Neural progenitor cell (in vitro differentiated cells): ENCODE measurements at regions not wholly inside any gene's neighbourhood (a gene's known extent, or its start where the extent isn't known, plus 50 kb on each side); places are given as distances from the start of the nearest gene placed in this dataset.

Experiments used
- DNase-seq: peaks from one replicate; pipeline ENCODE4 v3.0.0-alpha.2; 2016; ENCODE audit warnings: low spot score
- H2AFZ ChIP-seq: fragments of 200-600 bp; sonication (generic); replicated peaks from 2 replicates; pipeline ENCODE4 v1.6.1; 2016; ENCODE audit warnings: antibody characterized with exemption
- H3F3A ChIP-seq: fragments of 200-600 bp; sonication (generic); 2 replicates; pipeline ENCODE4 v1.6.1; 2016; ENCODE audit warnings: antibody characterized with exemption, low read depth
- H3K27ac ChIP-seq: fragments of 200-600 bp; sonication (generic); 2 replicates; pipeline ENCODE4 v1.5.1; 2016; ENCODE audit warnings: mild to moderate bottlenecking
- H3K27me3 ChIP-seq: fragments of 200-600 bp; sonication (generic); 2 replicates; pipeline ENCODE4 v1.6.1; 2016; ENCODE audit warnings: mild to moderate bottlenecking, moderate library complexity
- H3K36me3 ChIP-seq: fragments of 200-600 bp; sonication (generic); 2 replicates; pipeline ENCODE4 v1.5.1; 2016
- H3K4me1 ChIP-seq: fragments of 200-600 bp; sonication (generic); 2 replicates; pipeline ENCODE4 v1.6.1; 2016; ENCODE audit warnings: mixed run types
- H3K4me2 ChIP-seq: fragments of 200-600 bp; sonication (generic); 2 replicates; pipeline ENCODE4 v1.6.1; 2016
- H3K4me3 ChIP-seq: fragments of 200-600 bp; sonication (generic); 2 replicates; pipeline ENCODE4 v1.5.1; 2016
- H3K79me2 ChIP-seq: fragments of 200-600 bp; sonication (generic); 2 replicates; pipeline ENCODE4 v1.6.1; 2016; ENCODE audit warnings: low read depth
- H3K9ac ChIP-seq: fragments of 200-600 bp; sonication (generic); 2 replicates; pipeline ENCODE4 v1.6.1; 2016
- H3K9me3 ChIP-seq: fragments of 200-600 bp; sonication (generic); 2 replicates; pipeline ENCODE4 v1.5.1; 2016; ENCODE audit warnings: low read depth
- H4K20me1 ChIP-seq: fragments of 200-600 bp; sonication (generic); 2 replicates; pipeline ENCODE4 v1.6.1; 2016; ENCODE audit warnings: low read depth
- H3K27ac Mint-ChIP-seq: 3 replicates; pipeline ENCODE4 v1.8.0; 2021; ENCODE audit warnings: mixed read lengths
- H3K27me3 Mint-ChIP-seq: 2 replicates; pipeline ENCODE4 v1.8.0; 2022; ENCODE audit warnings: low read depth, mild to moderate bottlenecking, inconsistent platforms, moderate library complexity, mixed read lengths; ENCODE audit not compliant: insufficient read depth
- H3K36me3 Mint-ChIP-seq: 3 replicates; pipeline ENCODE4 v1.8.0; 2021; ENCODE audit warnings: mixed read lengths
- H3K4me1 Mint-ChIP-seq: 3 replicates; pipeline ENCODE4 v1.8.0; 2021; ENCODE audit warnings: mixed read lengths
- H3K4me3 Mint-ChIP-seq: 3 replicates; pipeline ENCODE4 v1.8.0; 2021; ENCODE audit warnings: mild to moderate bottlenecking, moderate library complexity, mixed read lengths
- H3K9me3 Mint-ChIP-seq: 3 replicates; pipeline ENCODE4 v1.8.0; 2020; ENCODE audit warnings: mixed read lengths
- CTCF ChIP-seq: fragments of 200-600 bp; sonication (generic); IDR thresholded peaks from 2 replicates; pipeline ENCODE4 v1.5.1; 2017; ENCODE audit warnings: antibody characterized with exemption, mild to moderate bottlenecking
- EZH2 ChIP-seq: fragments of 200-600 bp; sonication (generic); IDR thresholded peaks from 2 replicates; pipeline ENCODE4 v1.6.1; 2017; ENCODE audit warnings: antibody characterized with exemption, mild to moderate bottlenecking, moderate library complexity
- EZH2phosphoT487 ChIP-seq: fragments of 200-600 bp; sonication (generic); IDR thresholded peaks from 2 replicates; pipeline ENCODE4 v1.6.1; 2017; ENCODE audit warnings: antibody characterized with exemption

- H3K4me1 ChIP-seq = no peaks in the 10 kb centered on the region
- Mint-ChIP-seq H3K4me3 (no peak overlapping the region), H3K27me3 (peaks cover 2% of the 10 kb centered on the region), H3K9me3 (no peaks in the 10 kb centered on the region), H3K27ac (no peak overlapping the region), H3K36me3 (no peaks in the 10 kb centered on the region), H3K4me1 (no peaks in the 10 kb centered on the region)
- H3K4me2 ChIP-seq = no peak overlapping the region
- no peaks in the 10 kb centered on the region for H3K36me3 ChIP-seq
- H3K27me3 ChIP-seq = no peaks in the 10 kb centered on the region
- no peaks in the 10 kb centered on the region for H3K79me2 ChIP-seq
- no peaks in the 10 kb centered on the region for H4K20me1 ChIP-seq
- DNase-seq = no peak
- no peak overlapping the region for H3K27ac ChIP-seq
- H3K9me3 ChIP-seq = no peaks in the 10 kb centered on the region
- H3K9ac ChIP-seq = no peak overlapping the region
- H2AFZ ChIP-seq = no peak overlapping the region
- no peak overlapping the region for H3K4me3 ChIP-seq
- no peak for TF ChIP-seq EZH2phosphoT487
- no peak for TF ChIP-seq EZH2
- no peak for TF ChIP-seq CTCF
- no peaks in the 10 kb centered on the region for H3F3A ChIP-seq
Measured at GRCh38 chr3:25057379-25057778, 370.7 kb upstream of the RARB start.

- Histone ChIP-seq H3K79me2 (no peaks in the 10 kb centered on the region), H3K4me2 (no peak overlapping the region), H4K20me1 (no peaks in the 10 kb centered on the region), H3K9ac (no peak overlapping the region), H3K4me1 (no peaks in the 10 kb centered on the region), H3K9me3 (no peaks in the 10 kb centered on the region), H2AFZ (no peak overlapping the region), H3K27ac (no peak overlapping the region), H3K4me3 (no peak overlapping the region), H3K36me3 (no peaks in the 10 kb centered on the region), H3F3A (no peaks in the 10 kb centered on the region), H3K27me3 (no peaks in the 10 kb centered on the region)
- no peak for DNase-seq
- Mint-ChIP-seq H3K27me3 (no peaks in the 10 kb centered on the region), H3K27ac (no peak overlapping the region), H3K9me3 (no peaks in the 10 kb centered on the region), H3K4me1 (no peaks in the 10 kb centered on the region), H3K4me3 (no peak overlapping the region), H3K36me3 (no peaks in the 10 kb centered on the region)
- no peak for TF ChIP-seq EZH2
Measured at GRCh38 chr3:25064681-25065080, 363.4 kb upstream of the RARB start.

GRCh38 chr3:25069970-25070369 is 358.1 kb upstream of the RARB start:
- no peaks in the 10 kb centered on the region for H3K36me3 Mint-ChIP-seq
- Histone ChIP-seq H3K79me2 (no peaks in the 10 kb centered on the region), H3F3A (no peaks in the 10 kb centered on the region), H2AFZ (no peak overlapping the region), H3K9ac (no peak overlapping the region), H3K9me3 (no peaks in the 10 kb centered on the region), H3K4me1 (no peaks in the 10 kb centered on the region), H3K4me2 (no peak overlapping the region), H3K27ac (no peak overlapping the region), H3K36me3 (no peaks in the 10 kb centered on the region), H3K27me3 (no peaks in the 10 kb centered on the region), H3K4me3 (no peak overlapping the region), H4K20me1 (no peaks in the 10 kb centered on the region)
- H3K9me3 Mint-ChIP-seq = peaks cover 2% of the 10 kb centered on the region
- no peak for TF ChIP-seq CTCF
- no peak for TF ChIP-seq EZH2phosphoT487
- no peak overlapping the region for H3K4me3 Mint-ChIP-seq
- H3K4me1 Mint-ChIP-seq = no peaks in the 10 kb centered on the region
- H3K27me3 Mint-ChIP-seq = no peaks in the 10 kb centered on the region
- DNase-seq = no peak
- no peak overlapping the region for H3K27ac Mint-ChIP-seq

- H3K27me3 ChIP-seq = no peaks in the 10 kb centered on the region
- no peak for DNase-seq
- H4K20me1 ChIP-seq = no peaks in the 10 kb centered on the region
- H3F3A ChIP-seq = no peaks in the 10 kb centered on the region
- no peaks in the 10 kb centered on the region for H3K27me3 Mint-ChIP-seq
- H3K4me2 ChIP-seq = no peak overlapping the region
- H3K79me2 ChIP-seq = no peaks in the 10 kb centered on the region
- TF ChIP-seq CTCF = no peak
- H3K9ac ChIP-seq = no peak overlapping the region
- no peaks in the 10 kb centered on the region for H3K4me1 ChIP-seq
- H3K36me3 ChIP-seq = no peaks in the 10 kb centered on the region
- no peak overlapping the region for H3K4me3 ChIP-seq
- H3K36me3 Mint-ChIP-seq = no peaks in the 10 kb centered on the region
- no peaks in the 10 kb centered on the region for H3K9me3 ChIP-seq
- peaks cover 2% of the 10 kb centered on the region for H3K9me3 Mint-ChIP-seq
- no peaks in the 10 kb centered on the region for H3K4me1 Mint-ChIP-seq
- H3K4me3 Mint-ChIP-seq = no peak overlapping the region
- H3K27ac ChIP-seq = no peak overlapping the region
- H2AFZ ChIP-seq = no peak overlapping the region
- no peak overlapping the region for H3K27ac Mint-ChIP-seq
Measured at GRCh38 chr3:25071846-25072245, 356.2 kb upstream of the RARB start.
